ENCODE measurements at regions not wholly inside any gene's neighbourhood (a gene's known extent, or its start where the extent isn't known, plus 50 kb on each side); places are given as distances from the start of the nearest gene placed in this dataset.

GRCh38 chr18:77658751-77659448 lies 409.3 kb downstream of the GALR1 start:
- Histone ChIP-seq H3K27ac (no peak overlapping the region), H3K36me3 (no peaks in the 10 kb centered on the region), H3K4me1 (no peaks in the 10 kb centered on the region), H3K4me3 (no peak overlapping the region), H3K27me3 (replicated peaks in 1 of 7) (peaks cover 0 to 30% (median 0%) of the 10 kb centered on the region in 7 donors), H3K9me3 (no peaks in the 10 kb centered on the region)
- no peak for DNase-seq
- TF ChIP-seq CTCF (IDR thresholded peaks at IDR 0.05 in 8 of 11, conservative IDR thresholded peaks at IDR 0.05 in 3 of 11) (no peak), POLR2AphosphoS5 (IDR thresholded peaks at IDR 0.05) (no peak), POLR2A (IDR thresholded peaks at IDR 0.05) (no peak)
- intact Hi-C loops (cut with DNase I; ENCODE audit: low total_unique reads) = no loop called here
- WGBS, 5 donors = 63 to 84% (median 75%) methylated on average over 5 of the region's 5 CpGs

- TF ChIP-seq POLR2AphosphoS5 (IDR thresholded peaks at IDR 0.05) (no peak), POLR2A (IDR thresholded peaks at IDR 0.05) (no peak), CTCF (IDR thresholded peaks at IDR 0.05 in 8 of 11, conservative IDR thresholded peaks at IDR 0.05 in 3 of 11) (no peak)
- H3K36me3 ChIP-seq = no peaks in the 10 kb centered on the region
- H3K4me3 ChIP-seq = no peak overlapping the region
- intact Hi-C loops (cut with DNase I; ENCODE audit: low total_unique reads) = no loop called here
- DNase-seq = no peak
- H3K4me1 ChIP-seq = no peaks in the 10 kb centered on the region
- H3K27ac ChIP-seq = no peak overlapping the region
- H3K9me3 ChIP-seq = no peaks in the 10 kb centered on the region
- WGBS, 5 donors = 65 to 92% (median 81%) methylated on average over 3 of the region's 3 CpGs
- peaks cover 0 to 22% (median 0%) of the 10 kb centered on the region in 7 donors for H3K27me3 ChIP-seq (replicated peaks in 1 of 7)
These were observed 417.0 kb downstream of the GALR1 start for GRCh38 chr18:77666613-77667012.

- intact Hi-C loops (cut with DNase I; ENCODE audit: low total_unique reads) = no loop called here
- Histone ChIP-seq H3K27ac (no peak overlapping the region), H3K36me3 (no peaks in the 10 kb centered on the region), H3K4me1 (no peaks in the 10 kb centered on the region), H3K9me3 (no peaks in the 10 kb centered on the region), H3K4me3 (no peak overlapping the region), H3K27me3 (replicated peaks in 1 of 7) (peaks cover 0 to 22% (median 0%) of the 10 kb centered on the region in 7 donors)
- 86 to 95% (median 93%) methylated on average over 13 to 26 of the region's 26 CpGs for WGBS, 5 donors
- DNase-seq = no peak
- TF ChIP-seq CTCF (IDR thresholded peaks at IDR 0.05 in 8 of 11, conservative IDR thresholded peaks at IDR 0.05 in 3 of 11) (no peak), POLR2AphosphoS5 (IDR thresholded peaks at IDR 0.05) (no peak), POLR2A (IDR thresholded peaks at IDR 0.05) (no peak)
These were observed 418.6 kb downstream of the GALR1 start for GRCh38 chr18:77668219-77668618.

GRCh38 chr18:77669331-77669730 lies 419.7 kb downstream of the GALR1 start:
- TF ChIP-seq CTCF (IDR thresholded peaks at IDR 0.05 in 8 of 11, conservative IDR thresholded peaks at IDR 0.05 in 3 of 11) = no peak
- no peak for TF ChIP-seq POLR2A (IDR thresholded peaks at IDR 0.05)
- no peak for TF ChIP-seq POLR2AphosphoS5 (IDR thresholded peaks at IDR 0.05)
- intact Hi-C loops (cut with DNase I; ENCODE audit: low total_unique reads) = no loop called here
- no peaks in the 10 kb centered on the region for H3K36me3 ChIP-seq
- no peak for DNase-seq
- H3K27ac ChIP-seq = no peak overlapping the region
- H3K4me1 ChIP-seq = no peaks in the 10 kb centered on the region
- H3K9me3 ChIP-seq = no peaks in the 10 kb centered on the region
- 33 to 50% (median 46%) methylated on average over 4 of the region's 4 CpGs for WGBS, 5 donors
- H3K4me3 ChIP-seq = no peak overlapping the region
- peaks cover 0 to 28% (median 0%) of the 10 kb centered on the region in 7 donors for H3K27me3 ChIP-seq (replicated peaks in 1 of 7)

All from spleen (tissue), 11 donors.